ENCODE measurements at regions not wholly inside any gene's neighbourhood (a gene's known extent, or its start where the extent isn't known, plus 50 kb on each side); places are given as distances from the start of the nearest gene placed in this dataset.

GRCh38 chr2:220276741-220277444 is 649.5 kb downstream of the SLC4A3 start (continued):
- TF ChIP-seq ARID4B (CRISPR knock-in tag; IDR thresholded peaks at IDR 0.05; ENCODE audit: borderline replicate concordance) (no peak), GTF2I (CRISPR knock-in tag; conservative IDR thresholded peaks at IDR 0.05) (no peak), ESRRA (CRISPR knock-in tag; IDR thresholded peaks at IDR 0.05; ENCODE audit: borderline replicate concordance) (no peak), AR (CRISPR knock-in tag; IDR thresholded peaks at IDR 0.05) (no peak), RORB (CRISPR knock-in tag; IDR thresholded peaks at IDR 0.05) (no peak), ZNF416 (CRISPR knock-in tag; IDR thresholded peaks at IDR 0.05) (no peak), USF1 (CRISPR knock-in tag; IDR thresholded peaks at IDR 0.05) (no peak)
- TF ChIP-seq, protein P1, sequence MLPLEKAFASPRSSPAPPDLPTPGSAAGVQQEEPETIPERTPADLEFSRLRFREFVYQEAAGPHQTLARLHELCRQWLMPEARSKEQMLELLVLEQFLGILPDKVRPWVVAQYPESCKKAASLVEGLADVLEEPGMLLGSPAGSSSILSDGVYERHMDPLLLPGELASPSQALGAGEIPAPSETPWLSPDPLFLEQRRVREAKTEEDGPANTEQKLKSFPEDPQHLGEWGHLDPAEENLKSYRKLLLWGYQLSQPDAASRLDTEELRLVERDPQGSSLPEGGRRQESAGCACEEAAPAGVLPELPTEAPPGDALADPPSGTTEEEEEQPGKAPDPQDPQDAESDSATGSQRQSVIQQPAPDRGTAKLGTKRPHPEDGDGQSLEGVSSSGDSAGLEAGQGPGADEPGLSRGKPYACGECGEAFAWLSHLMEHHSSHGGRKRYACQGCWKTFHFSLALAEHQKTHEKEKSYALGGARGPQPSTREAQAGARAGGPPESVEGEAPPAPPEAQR (CRISPR knock-in tag; IDR thresholded peaks at IDR 0.05), result no peak

GRCh38 chr2:220277445-220277975 is 650.1 kb downstream of the SLC4A3 start:
- ChIA-PET POLR2A (no interaction called here), CTCF (no interaction called here)
- ATAC-seq (no peak), DNase-seq (ENCODE audit: low spot score) (no peak)
- H3K27ac Mint-ChIP-seq, result no peak overlapping the region
- H3K9me3 Mint-ChIP-seq, result peaks cover 3% of the 10 kb centered on the region
- H3K4me1 Mint-ChIP-seq, result peaks cover 4% of the 10 kb centered on the region
- no peak overlapping the region for H3K4me3 Mint-ChIP-seq
- no peaks in the 10 kb centered on the region for H3K27me3 Mint-ChIP-seq (ENCODE audit: low read depth)
- no peaks in the 10 kb centered on the region for H3K36me3 Mint-ChIP-seq
- TF ChIP-seq NFATC4 (CRISPR knock-in tag; IDR thresholded peaks at IDR 0.05), result no peak
- no peak for TF ChIP-seq ZNF532 (CRISPR knock-in tag; IDR thresholded peaks at IDR 0.05; ENCODE audit: borderline replicate concordance)
- TF ChIP-seq FOXP4 (CRISPR knock-in tag; IDR thresholded peaks at IDR 0.05), result no peak
- TF ChIP-seq FOXJ3 (CRISPR knock-in tag; IDR thresholded peaks at IDR 0.05; ENCODE audit: borderline replicate concordance), result no peak
- TF ChIP-seq GRHL2 (CRISPR knock-in tag; IDR thresholded peaks at IDR 0.05; ENCODE audit: insufficient replicate concordance, severe bottlenecking), result no peak
- TF ChIP-seq SMAD4 (CRISPR knock-in tag; IDR thresholded peaks at IDR 0.05), result no peak
- no peak for TF ChIP-seq ZNF219 (CRISPR knock-in tag; IDR thresholded peaks at IDR 0.05; ENCODE audit: borderline replicate concordance)
- TF ChIP-seq CDX4 (CRISPR knock-in tag; IDR thresholded peaks at IDR 0.05; ENCODE audit: borderline replicate concordance), result no peak
- TF ChIP-seq, protein P1 (CRISPR knock-in tag; IDR thresholded peaks at IDR 0.05), result no peak

Measured in WTC11 (cell line).